NCI-H524 (cell line): ENCODE measurements at regions not wholly inside any gene's neighbourhood (a gene's known extent, or its start where the extent isn't known, plus 50 kb on each side); places are given as distances from the start of the nearest gene placed in this dataset.
A peak's percentile ranks its signal among the peaks of the same experiment; 100 is the strongest.

ENCODE experiments used
- DNase-seq, 2 experiments: peaks; one replicate each; lab custom pipeline; 2025; lab: John Stamatoyannopoulos, UW

GRCh38 chr4:1477045-1477840 lies 71.0 kb upstream of the NKX1-1 start:
- no peak for DNase-seq

- DNase-seq: no peak
Observed at GRCh38 chr4:1476140-1476513, 69.9 kb upstream of the NKX1-1 start.

- no peak for DNase-seq
Observed at GRCh38 chr4:1475277-1476139, 69.3 kb upstream of the NKX1-1 start.

- no peak for DNase-seq
Observed at GRCh38 chr4:1474126-1475090, 68.2 kb upstream of the NKX1-1 start.

- DNase-seq: no peak
Observed at GRCh38 chr4:1473718-1474117, 67.5 kb upstream of the NKX1-1 start.

- no peak for DNase-seq
Observed at GRCh38 chr4:1472911-1473518, 66.8 kb upstream of the NKX1-1 start.

GRCh38 chr4:1472148-1472797 lies 66.0 kb upstream of the NKX1-1 start:
- no peak for DNase-seq

- DNase-seq: peak in 1 of 2 experiments; percentile 11
Observed at GRCh38 chr4:1471443-1472147, 65.4 kb upstream of the NKX1-1 start.

GRCh38 chr4:1470816-1471442 lies 64.7 kb upstream of the NKX1-1 start:
- no peak for DNase-seq

GRCh38 chr4:1470393-1470670 lies 64.1 kb upstream of the NKX1-1 start:
- no peak for DNase-seq

GRCh38 chr4:1469607-1470392 lies 63.6 kb upstream of the NKX1-1 start:
- no peak for DNase-seq

- DNase-seq: no peak
Observed at GRCh38 chr4:1469043-1469442, 62.8 kb upstream of the NKX1-1 start.

- DNase-seq: no peak
Observed at GRCh38 chr4:1467581-1468458, 61.6 kb upstream of the NKX1-1 start.

GRCh38 chr4:1466863-1467165 lies 60.6 kb upstream of the NKX1-1 start:
- no peak for DNase-seq

- DNase-seq: no peak
Observed at GRCh38 chr4:1466034-1466862, 60.0 kb upstream of the NKX1-1 start.

GRCh38 chr4:1465173-1466033 lies 59.2 kb upstream of the NKX1-1 start:
- no peak for DNase-seq
